GM19395 (cell line): ENCODE measurements at regions not wholly inside any gene's neighbourhood (a gene's known extent, or its start where the extent isn't known, plus 50 kb on each side); places are given as distances from the start of the nearest gene placed in this dataset.
"Not testable (repeated sequence)": the region's sequence is repeated elsewhere in the genome, so short reads cannot be mapped to it uniquely, and the experiment has no call there.

Experiments
- ATAC-seq: cut with Tn5 transposase; IDR thresholded peaks from one replicate; pipeline ENCODE4 v1.9.1; 2021; ENCODE audit warnings: mild to moderate bottlenecking, moderate library complexity; ENCODE audit not compliant: unreplicated experiment

GRCh38 chr13:88369866-88370265 lies 698.7 kb downstream of the SLITRK5 start:
- ATAC-seq, result no peak

- no peak for ATAC-seq
Measured at GRCh38 chr13:88376760-88377388, 705.7 kb downstream of the SLITRK5 start.

GRCh38 chr13:88377852-88378251 lies 706.7 kb downstream of the SLITRK5 start:
- no peak for ATAC-seq

DNA sequence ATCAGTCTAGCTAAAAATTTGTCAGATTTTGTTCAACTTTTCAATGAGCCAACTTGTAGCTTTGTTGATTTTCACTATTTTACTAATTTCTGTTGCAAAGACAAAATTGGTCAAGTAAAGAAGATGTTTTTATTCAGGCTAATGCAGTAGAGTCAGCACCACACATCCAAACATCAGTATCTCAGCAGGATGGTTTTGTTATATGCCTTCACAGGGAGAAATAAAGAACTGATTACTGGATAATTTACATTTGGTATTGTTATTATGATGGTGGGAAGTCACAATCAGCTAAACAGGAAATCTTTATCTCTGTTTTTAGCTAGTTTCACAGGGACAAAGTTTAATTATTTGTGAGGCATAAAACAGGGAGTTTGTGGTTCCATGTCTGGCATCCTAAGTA lies 713.4 kb downstream of the SLITRK5 start:
- ATAC-seq, result no peak

GRCh38 chr13:88395804-88396203 lies 724.6 kb downstream of the SLITRK5 start:
- ATAC-seq, result no peak

GRCh38 chr13:88411696-88412095 lies 740.5 kb downstream of the SLITRK5 start:
- ATAC-seq, result no peak

DNA sequence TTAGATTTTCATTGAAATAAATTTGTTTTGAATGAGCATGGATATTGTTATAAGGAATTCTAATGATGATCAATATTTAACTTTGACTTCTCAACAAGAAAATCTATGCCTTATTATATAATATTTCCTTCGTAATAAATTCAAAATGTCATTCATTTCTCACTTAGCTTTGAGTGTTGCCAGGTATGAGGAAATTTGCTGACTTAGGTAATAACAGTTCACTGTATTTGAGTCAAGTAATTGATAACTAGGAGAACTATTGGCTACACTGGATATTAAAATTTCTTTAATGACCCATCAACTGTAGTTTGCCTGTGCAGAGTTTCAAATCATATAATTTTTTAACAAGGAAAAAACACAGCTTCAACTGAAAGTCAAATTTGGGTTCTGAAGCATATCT lies 746.6 kb downstream of the SLITRK5 start:
- ATAC-seq, result no peak

DNA sequence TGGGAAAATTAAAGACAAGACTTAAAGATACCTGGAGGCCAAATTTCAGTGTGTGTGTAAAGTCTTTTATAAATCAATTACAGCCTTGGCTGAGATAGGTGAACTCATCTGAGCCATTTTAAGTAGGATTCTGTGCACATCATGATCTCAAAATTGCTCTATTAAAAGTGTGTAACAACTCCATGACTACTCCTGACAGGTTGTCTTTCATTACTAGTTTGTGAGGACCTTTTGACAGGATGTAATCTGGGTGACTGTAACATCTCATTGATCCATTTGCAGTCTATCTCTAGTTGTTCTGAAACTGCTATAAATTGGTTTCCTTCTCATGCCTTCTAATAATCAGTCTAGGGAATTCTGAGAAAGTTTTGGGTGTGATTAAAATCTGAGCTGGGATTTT lies 753.3 kb downstream of the SLITRK5 start:
- ATAC-seq, result no peak

DNA sequence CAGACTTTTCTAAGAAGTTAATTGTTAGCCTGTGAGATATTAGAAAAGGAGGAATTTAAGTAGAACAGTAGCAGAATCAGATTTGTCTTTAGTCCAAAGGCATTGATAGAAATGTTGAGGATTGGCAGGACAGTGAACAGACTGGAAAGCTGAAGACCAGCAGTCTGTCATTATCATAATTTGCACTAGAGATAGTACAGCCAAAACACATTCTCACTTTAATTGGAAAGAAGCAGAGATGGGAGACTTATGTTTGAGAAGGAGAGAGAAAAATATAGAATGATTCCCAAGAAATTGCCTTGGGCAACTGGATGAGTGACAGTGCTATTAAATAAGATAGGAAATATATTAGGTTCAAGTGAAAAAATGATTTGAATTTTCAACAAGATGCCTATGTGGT lies 755.5 kb downstream of the SLITRK5 start:
- no peak for ATAC-seq

DNA sequence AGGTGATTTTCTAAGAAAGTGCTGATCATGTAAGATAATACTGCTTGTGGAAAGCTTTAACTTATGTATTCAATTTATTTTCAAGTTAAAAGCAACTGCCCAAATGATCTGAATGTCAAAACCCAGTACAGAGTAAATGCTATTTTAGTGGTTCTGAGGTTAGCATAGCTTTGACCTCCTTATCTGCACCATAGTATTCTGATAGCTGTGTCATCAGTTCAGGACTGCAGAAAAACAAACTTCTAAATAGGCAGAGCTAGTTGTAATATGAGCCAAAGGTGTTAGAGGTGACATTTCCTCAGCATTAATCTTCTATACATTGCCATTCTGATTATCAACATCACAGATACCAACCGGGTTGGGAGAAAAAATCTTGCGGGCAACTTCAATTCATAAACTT lies 758.7 kb downstream of the SLITRK5 start:
- ATAC-seq, result no peak

- no peak for ATAC-seq
Measured at GRCh38 chr13:88434953-88435352, 763.8 kb downstream of the SLITRK5 start.

DNA sequence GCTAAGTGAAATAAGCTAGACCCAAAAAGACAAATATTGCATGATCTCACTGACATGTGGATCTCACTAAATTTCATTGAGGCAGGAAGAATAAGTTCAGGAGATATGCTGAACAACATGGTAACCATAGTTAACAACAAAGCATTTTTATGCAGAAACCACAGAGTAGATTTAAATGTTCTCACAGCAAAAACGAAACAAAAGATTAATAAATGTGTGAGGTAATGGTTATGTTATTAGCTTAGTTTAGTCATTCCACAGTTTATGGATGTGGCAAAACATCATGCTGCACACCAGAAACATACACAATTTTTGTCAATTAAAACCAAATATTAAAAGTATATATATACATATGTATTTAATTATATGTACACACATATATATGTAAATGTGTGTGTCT lies 765.8 kb downstream of the SLITRK5 start:
- no peak for ATAC-seq

DNA sequence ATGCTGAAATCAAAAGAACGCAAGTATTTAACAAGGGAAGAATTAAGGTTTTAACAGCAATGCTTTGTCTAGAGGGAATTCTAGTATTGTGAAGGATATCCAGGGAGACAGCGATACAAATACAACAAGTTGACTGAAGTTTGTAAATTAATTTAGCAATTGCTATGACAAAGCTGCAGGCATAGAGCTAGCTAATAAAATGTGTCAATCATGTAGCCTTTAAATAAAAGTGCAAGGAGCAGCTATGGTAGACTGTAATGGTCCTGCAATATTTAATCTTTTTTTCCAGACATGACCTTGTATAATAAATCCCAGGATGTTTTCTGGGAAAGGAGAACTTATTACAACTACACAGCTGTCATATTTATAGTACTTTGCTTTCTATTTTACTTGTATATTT lies 779.3 kb downstream of the SLITRK5 start:
- no peak for ATAC-seq

- ATAC-seq, result no peak
Measured at GRCh38 chr13:88456151-88456550, 785.0 kb downstream of the SLITRK5 start.

DNA sequence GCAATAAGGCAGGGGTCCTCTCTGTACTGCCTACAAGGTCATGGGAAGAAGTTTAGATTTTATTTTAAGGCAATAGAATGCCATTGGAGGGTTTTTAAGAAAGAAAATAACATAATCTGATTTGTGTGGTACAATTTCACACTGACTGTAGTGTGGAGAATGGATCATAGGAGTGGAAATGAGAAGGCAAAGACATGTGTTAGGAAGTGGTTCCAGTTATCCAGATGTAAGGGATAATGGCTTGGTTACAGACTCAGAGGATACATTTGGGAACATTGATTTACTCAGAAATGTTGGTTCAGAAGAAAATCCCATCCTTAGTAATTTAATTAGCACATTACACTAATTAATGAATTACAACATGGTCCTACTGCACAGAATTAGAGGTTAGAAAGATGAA lies 788.2 kb downstream of the SLITRK5 start:
- ATAC-seq, result no peak

- ATAC-seq, result no peak
Measured at GRCh38 chr13:88461272-88462009, 790.3 kb downstream of the SLITRK5 start.

DNA sequence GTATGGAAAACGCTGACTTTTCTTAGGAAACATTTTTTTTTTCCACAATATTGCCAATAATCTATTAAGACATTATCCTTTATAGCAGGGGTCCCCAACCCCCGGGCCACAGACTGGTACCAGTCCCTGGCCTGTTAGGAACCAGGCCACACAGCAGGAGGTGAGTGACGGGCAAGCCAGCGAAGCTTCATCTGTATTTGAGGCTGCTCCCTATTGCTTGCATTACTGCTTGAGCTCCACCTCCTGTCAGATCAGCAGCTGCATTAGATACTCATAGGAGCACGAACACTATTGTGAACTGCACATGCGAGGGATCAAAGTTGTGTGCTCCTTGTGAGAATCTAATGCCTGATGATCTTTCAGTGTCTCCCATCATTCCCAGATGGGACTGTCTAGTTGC lies 793.7 kb downstream of the SLITRK5 start:
- ATAC-seq, result no peak

DNA sequence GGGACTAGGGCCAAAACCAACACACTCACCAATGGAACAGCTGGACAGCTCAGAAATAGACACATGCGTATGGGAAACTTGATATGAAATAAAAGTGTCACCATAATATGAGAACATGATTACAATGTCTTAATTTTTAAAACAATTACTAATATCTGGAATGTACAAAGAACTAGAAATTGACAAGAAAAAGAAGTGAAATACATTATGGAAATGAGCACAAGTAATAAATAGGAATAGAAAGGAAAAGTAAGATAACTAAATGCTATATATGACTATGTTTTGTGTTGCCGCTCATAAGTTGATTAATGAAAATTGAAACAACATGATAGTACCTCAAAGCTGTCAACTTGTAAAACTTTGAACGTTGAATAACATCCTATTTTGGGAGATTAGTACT lies 801.1 kb downstream of the SLITRK5 start:
- ATAC-seq, result peak; percentile 62

DNA sequence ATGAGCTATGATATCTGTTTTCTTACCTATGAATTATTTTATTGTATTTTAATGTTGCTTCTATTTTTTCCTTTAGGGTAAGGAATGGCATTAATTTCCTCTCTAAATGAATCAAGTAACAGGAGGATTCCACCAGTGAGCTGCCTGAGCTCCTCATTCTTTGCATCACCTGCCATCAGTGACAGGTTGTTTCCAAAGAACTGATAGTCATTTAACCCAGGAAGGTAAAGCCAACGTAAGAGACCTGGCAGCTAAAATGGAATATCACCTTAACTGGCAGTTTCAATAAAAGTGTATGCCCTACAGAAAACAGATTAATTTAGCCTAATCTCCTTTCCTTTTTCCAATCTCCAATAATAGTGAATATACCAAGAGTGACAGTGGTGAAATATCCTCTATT lies 812.0 kb downstream of the SLITRK5 start:
- no peak for ATAC-seq

- ATAC-seq, result no peak
Measured at GRCh38 chr13:88507909-88508308, 836.7 kb downstream of the SLITRK5 start.

DNA sequence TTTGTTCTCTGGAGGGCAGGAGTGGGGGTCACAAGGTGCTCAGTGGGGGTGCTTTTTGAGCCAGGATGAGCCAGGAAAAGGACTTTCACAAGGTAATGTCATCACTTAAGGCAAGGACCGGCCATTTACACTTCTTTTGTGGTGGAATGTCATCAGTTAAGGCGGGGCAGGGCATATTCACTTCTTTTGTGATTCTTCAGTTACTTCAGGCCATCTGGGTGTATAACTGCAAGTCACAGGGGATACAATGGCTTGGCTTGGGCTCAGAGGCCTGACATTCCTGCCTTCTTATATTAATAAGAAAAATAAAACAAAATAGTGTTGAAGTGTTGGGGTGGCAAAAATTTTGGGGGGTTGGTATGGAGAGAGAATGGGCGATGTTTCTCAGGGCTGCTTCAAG lies 841.8 kb downstream of the SLITRK5 start:
- not testable (repeated sequence) for ATAC-seq

DNA sequence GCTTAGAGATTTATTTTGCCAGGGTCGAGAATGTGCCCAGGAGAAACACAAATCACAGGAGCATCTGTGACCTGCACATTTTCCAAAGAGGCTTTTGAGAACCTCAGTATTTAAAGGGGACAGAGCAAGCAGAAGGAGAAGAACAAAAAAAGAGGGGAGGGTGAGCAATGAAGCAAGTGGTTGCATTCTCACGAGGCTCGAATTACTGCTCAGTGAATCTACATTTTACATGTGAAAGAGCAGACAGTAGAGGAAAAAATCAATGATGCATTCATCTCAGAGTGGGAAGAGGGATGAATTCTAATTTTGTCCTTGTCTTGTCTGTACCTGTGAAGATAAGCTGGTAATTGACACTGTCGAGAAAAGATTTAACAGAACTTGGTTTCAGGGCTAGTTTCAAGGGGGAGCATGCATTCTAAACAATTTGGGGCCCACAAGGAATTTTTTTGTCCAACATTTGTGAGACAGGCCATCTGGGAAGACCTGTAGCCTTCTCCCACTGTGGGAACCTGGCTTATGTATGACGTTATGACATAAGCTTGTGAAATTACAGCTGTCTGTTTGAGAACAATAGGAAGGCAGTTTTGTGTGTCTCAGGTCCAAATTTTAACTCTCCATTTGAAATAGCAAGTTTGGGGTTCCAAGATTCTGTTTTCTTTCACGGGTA lies 855.1 kb downstream of the SLITRK5 start:
- ATAC-seq, result no peak
